ENCODE measurements at regions not wholly inside any gene's neighbourhood (a gene's known extent, or its start where the extent isn't known, plus 50 kb on each side); places are given as distances from the start of the nearest gene placed in this dataset.

GRCh38 chr14:45891417-45892080, 638.5 kb upstream of the MIS18BP1 start:
- TF ChIP-seq NFIC (IDR thresholded peaks at IDR 0.05): no peak
- peak; percentile 36; the same call in 1 of the 2 replicates for TF ChIP-seq EGR1 (IDR thresholded peaks at IDR 0.05)
- no peak for TF ChIP-seq TEAD4 (IDR thresholded peaks at IDR 0.05)
- no peak for TF ChIP-seq ZBTB7A (IDR thresholded peaks at IDR 0.05; ENCODE audit: low read depth)
- no peak for TF ChIP-seq YY1 (IDR thresholded peaks at IDR 0.05; ENCODE audit: low read depth)

GRCh38 chr14:45877981-45878380, 625.0 kb upstream of the MIS18BP1 start:
- no peak for TF ChIP-seq FOXM1 (IDR thresholded peaks at IDR 0.05; ENCODE audit: borderline replicate concordance, low read depth)
- TF ChIP-seq CREB1 (IDR thresholded peaks at IDR 0.05; ENCODE audit: low read depth): no peak
- no peak for TF ChIP-seq TCF12 (IDR thresholded peaks at IDR 0.05; ENCODE audit: low read depth)
- no peak for TF ChIP-seq TEAD4 (IDR thresholded peaks at IDR 0.05)
- no peak for TF ChIP-seq ZBTB7A (IDR thresholded peaks at IDR 0.05; ENCODE audit: low read depth)
- TF ChIP-seq TAF1 (IDR thresholded peaks at IDR 0.05; ENCODE audit: low read depth): no peak
- TF ChIP-seq EGR1 (IDR thresholded peaks at IDR 0.05): no peak

DNA sequence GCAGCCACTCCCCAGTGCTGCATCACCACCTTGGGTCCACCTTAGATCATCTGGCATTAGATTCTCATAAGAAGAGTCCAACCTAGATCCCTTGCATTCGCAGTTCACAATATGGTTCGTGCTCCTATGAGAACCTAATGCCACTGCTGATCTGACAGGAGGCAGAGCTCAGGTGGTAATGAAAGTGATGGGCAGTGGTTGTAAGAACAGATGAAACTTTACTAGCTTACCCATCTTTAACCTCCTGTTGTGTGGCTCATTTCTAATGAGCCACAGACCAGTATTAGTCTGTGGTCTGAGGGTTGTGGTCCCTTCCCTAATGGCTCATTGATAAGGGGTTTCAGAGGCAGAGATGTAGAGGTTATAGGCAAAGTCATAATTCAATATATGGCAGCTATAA, 615.9 kb upstream of the MIS18BP1 start:
- TF ChIP-seq YY1 (IDR thresholded peaks at IDR 0.05; ENCODE audit: low read depth) (no peak), TCF12 (IDR thresholded peaks at IDR 0.05; ENCODE audit: low read depth) (no peak), CREB1 (IDR thresholded peaks at IDR 0.05; ENCODE audit: low read depth) (no peak), EGR1 (IDR thresholded peaks at IDR 0.05) (no peak), EP300 (IDR thresholded peaks at IDR 0.05; ENCODE audit: borderline replicate concordance) (no peak), TAF1 (IDR thresholded peaks at IDR 0.05; ENCODE audit: low read depth) (no peak), USF1 (IDR thresholded peaks at IDR 0.05) (no peak), TEAD4 (IDR thresholded peaks at IDR 0.05) (no peak), NFIC (IDR thresholded peaks at IDR 0.05) (no peak)
- TF ChIP-seq, protein P1, sequence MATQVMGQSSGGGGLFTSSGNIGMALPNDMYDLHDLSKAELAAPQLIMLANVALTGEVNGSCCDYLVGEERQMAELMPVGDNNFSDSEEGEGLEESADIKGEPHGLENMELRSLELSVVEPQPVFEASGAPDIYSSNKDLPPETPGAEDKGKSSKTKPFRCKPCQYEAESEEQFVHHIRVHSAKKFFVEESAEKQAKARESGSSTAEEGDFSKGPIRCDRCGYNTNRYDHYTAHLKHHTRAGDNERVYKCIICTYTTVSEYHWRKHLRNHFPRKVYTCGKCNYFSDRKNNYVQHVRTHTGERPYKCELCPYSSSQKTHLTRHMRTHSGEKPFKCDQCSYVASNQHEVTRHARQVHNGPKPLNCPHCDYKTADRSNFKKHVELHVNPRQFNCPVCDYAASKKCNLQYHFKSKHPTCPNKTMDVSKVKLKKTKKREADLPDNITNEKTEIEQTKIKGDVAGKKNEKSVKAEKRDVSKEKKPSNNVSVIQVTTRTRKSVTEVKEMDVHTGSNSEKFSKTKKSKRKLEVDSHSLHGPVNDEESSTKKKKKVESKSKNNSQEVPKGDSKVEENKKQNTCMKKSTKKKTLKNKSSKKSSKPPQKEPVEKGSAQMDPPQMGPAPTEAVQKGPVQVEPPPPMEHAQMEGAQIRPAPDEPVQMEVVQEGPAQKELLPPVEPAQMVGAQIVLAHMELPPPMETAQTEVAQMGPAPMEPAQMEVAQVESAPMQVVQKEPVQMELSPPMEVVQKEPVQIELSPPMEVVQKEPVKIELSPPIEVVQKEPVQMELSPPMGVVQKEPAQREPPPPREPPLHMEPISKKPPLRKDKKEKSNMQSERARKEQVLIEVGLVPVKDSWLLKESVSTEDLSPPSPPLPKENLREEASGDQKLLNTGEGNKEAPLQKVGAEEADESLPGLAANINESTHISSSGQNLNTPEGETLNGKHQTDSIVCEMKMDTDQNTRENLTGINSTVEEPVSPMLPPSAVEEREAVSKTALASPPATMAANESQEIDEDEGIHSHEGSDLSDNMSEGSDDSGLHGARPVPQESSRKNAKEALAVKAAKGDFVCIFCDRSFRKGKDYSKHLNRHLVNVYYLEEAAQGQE (IDR thresholded peaks at IDR 0.05; ENCODE audit: low read depth): no peak
- TF ChIP-seq, protein P2, sequence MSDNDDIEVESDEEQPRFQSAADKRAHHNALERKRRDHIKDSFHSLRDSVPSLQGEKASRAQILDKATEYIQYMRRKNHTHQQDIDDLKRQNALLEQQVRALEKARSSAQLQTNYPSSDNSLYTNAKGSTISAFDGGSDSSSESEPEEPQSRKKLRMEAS (IDR thresholded peaks at IDR 0.05): no peak

DNA sequence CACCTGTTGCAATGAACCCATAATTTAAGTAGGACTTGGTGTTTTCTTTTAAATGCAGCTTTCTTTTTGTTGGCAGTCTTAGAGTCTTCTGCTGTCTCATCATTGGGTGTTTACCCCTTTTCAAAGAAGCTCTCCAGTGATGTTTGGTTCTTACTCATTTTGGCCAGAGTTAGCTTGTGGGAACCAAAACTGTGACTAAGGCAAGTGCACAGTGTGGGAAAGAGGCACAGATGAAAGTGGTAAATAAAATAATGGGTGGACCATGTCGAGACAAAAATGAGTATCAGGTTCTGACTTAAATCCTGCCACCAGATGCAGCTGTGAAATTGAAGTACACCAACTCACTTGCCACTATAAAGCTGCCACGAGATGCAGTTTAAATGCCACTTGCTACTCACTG, 615.4 kb upstream of the MIS18BP1 start:
- TF ChIP-seq CEBPB (IDR thresholded peaks at IDR 0.05) (no peak), NFIC (IDR thresholded peaks at IDR 0.05) (no peak)

DNA sequence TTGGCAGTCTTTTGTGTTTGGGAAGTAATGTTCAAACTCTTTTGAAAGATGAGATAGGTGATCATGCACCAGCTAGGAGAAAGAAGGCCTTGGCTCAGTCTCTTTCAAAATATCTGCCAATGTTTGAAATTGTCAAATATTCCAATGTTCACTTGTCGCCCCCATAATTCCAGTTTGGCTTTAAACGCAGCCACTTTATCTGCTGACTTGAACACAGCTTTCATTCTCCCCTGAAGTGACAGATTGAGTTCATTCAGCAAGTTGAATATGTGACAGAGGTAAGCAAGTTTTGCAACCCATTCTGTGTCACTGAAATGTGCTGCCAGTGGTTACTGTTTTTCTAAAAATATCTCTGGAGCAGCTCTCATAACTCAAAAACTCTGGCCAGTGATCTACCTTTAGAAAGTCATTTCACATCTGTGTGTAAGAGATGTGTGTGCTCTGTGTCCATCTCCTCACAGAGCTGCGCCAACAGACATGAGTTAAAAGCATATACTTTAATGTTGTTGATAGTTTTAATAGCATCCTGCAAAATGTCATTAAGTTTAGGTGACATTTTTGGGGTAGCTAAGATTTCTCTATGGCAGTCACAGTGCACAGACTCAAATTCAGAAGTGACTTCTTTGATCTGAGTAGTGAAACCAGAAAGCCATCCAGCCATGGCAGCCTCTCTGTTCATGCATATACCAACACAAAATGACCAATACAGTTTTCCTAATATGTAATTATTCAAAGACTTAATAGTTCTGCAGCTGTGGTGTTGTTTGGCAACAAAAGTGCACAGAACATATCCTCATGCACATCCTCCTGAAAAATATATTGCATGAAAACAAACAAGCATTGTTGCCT, 614.3 kb upstream of the MIS18BP1 start:
- no peak for TF ChIP-seq EGR1 (IDR thresholded peaks at IDR 0.05)
- TF ChIP-seq FOXM1 (IDR thresholded peaks at IDR 0.05; ENCODE audit: borderline replicate concordance, low read depth): no peak
- TF ChIP-seq USF1 (IDR thresholded peaks at IDR 0.05): no peak
- TF ChIP-seq RAD21 (IDR thresholded peaks at IDR 0.05; ENCODE audit: low read depth): no peak
- no peak for TF ChIP-seq NFIC (IDR thresholded peaks at IDR 0.05)
- no peak for TF ChIP-seq TAF1 (IDR thresholded peaks at IDR 0.05; ENCODE audit: low read depth)
- no peak for TF ChIP-seq CREB1 (IDR thresholded peaks at IDR 0.05; ENCODE audit: low read depth)
- no peak for TF ChIP-seq YY1 (IDR thresholded peaks at IDR 0.05; ENCODE audit: low read depth)
- TF ChIP-seq CEBPB (IDR thresholded peaks at IDR 0.05): no peak
- no peak for TF ChIP-seq ZBTB7A (IDR thresholded peaks at IDR 0.05; ENCODE audit: low read depth)

DNA sequence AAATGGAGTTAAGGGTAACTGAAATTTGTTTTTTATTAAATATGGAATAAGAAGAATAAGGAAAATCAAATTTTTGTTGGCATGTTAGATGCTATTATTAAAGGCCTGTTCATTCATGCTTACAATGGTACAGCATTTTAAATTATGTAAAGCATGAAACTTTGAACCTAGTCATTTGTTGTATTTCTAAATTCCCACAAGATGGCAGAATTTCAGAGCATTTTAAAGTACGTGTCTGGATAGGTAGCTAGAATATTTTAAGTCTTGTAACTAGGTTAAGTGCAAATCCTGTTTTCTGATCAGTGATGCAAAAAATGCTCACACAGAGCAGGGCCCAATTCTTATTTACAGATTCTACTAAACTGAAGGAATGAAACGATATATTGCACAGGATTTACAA, 585.6 kb upstream of the MIS18BP1 start:
- TF ChIP-seq ZBTB7A (IDR thresholded peaks at IDR 0.05; ENCODE audit: low read depth): no peak
- TF ChIP-seq EP300 (IDR thresholded peaks at IDR 0.05; ENCODE audit: borderline replicate concordance): no peak
- TF ChIP-seq TCF12 (IDR thresholded peaks at IDR 0.05; ENCODE audit: low read depth): no peak
- TF ChIP-seq CREB1 (IDR thresholded peaks at IDR 0.05; ENCODE audit: low read depth): no peak
- TF ChIP-seq RAD21 (IDR thresholded peaks at IDR 0.05; ENCODE audit: low read depth): peak; percentile 45; the same call in 1 of the 2 replicates
- no peak for TF ChIP-seq YY1 (IDR thresholded peaks at IDR 0.05; ENCODE audit: low read depth)

GRCh38 chr14:45819107-45819506, 566.1 kb upstream of the MIS18BP1 start:
- TF ChIP-seq EGR1 (IDR thresholded peaks at IDR 0.05) (no peak), USF1 (IDR thresholded peaks at IDR 0.05) (no peak), TEAD4 (IDR thresholded peaks at IDR 0.05) (no peak), NFIC (IDR thresholded peaks at IDR 0.05) (no peak), ZBTB7A (IDR thresholded peaks at IDR 0.05; ENCODE audit: low read depth) (no peak), RAD21 (IDR thresholded peaks at IDR 0.05; ENCODE audit: low read depth) (no peak), YY1 (IDR thresholded peaks at IDR 0.05; ENCODE audit: low read depth) (no peak), CREB1 (IDR thresholded peaks at IDR 0.05; ENCODE audit: low read depth) (no peak), TCF12 (IDR thresholded peaks at IDR 0.05; ENCODE audit: low read depth) (no peak), TAF1 (IDR thresholded peaks at IDR 0.05; ENCODE audit: low read depth) (no peak), FOXM1 (IDR thresholded peaks at IDR 0.05; ENCODE audit: borderline replicate concordance, low read depth) (no peak), CEBPB (IDR thresholded peaks at IDR 0.05) (no peak), EP300 (IDR thresholded peaks at IDR 0.05; ENCODE audit: borderline replicate concordance) (no peak)
- TF ChIP-seq, protein P1 (IDR thresholded peaks at IDR 0.05; ENCODE audit: low read depth): no peak
- TF ChIP-seq, protein P2 (IDR thresholded peaks at IDR 0.05): no peak
